ENCODE measurements at regions not wholly inside any gene's neighbourhood (a gene's known extent, or its start where the extent isn't known, plus 50 kb on each side); places are given as distances from the start of the nearest gene placed in this dataset.
"Not testable (repeated sequence)": the region's sequence is repeated elsewhere in the genome, so short reads cannot be mapped to it uniquely, and the experiment has no call there.

GRCh38 chr2:2787301-2787907 lies 456.3 kb upstream of the MYT1L start:
- ATAC-seq, result no peak

DNA sequence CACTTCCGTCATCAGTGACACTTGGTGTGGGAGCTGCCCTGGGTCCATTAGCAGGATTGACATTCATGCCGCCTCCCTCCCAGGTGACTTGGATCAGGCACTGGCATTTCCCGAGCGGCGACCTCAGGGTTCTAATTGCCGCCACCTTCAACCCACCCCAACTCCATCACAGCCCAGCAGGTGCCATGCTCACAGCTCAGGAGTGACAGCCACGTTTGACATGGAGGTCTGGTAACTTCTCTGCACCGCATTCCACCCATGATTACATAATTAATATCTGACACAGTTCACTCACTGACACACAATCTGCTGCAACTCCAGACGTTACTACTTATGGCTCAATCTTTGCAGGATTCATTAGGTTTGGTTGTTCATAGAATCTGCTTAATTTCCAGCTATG lies 450.9 kb upstream of the MYT1L start:
- ATAC-seq, result no peak

DNA sequence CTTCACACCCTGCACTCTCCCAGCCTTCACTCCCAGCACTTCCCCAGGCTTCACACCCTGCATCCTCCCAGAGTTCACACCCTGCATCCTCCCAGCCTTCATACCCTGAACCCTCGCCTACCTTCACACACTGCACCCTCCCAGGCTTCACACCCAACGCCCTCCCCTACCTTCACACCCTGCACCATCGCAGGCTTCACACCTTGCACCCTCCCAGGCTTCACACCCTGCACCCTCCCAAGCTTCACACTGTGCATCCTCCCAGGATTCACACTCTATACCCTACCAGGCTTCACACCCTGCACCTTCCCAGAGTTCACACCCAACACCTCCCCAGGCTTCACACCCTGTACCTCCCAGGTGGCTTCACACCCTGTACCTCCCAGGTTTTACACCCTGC lies 448.7 kb upstream of the MYT1L start:
- no peak for ATAC-seq

DNA sequence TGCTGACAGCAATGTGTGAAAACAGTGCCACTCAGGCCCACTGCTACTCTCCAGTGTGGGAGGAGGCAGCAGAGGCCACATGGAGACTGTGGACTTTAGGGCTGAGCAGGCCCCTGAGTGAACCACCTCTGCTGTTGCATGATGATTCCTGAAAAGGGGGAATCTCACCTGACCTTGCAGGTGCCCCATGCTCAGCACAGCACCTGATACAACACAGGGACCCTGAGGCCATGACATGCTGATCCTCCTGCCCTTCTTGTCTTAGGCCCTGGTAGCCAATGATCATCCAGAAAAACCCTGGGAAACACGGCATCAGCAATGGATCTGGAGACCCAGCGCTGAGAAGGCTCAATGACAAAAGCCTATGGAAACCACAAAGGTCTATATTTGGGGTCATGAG lies 446.8 kb upstream of the MYT1L start:
- ATAC-seq, result no peak

GRCh38 chr2:2777213-2777612 lies 446.1 kb upstream of the MYT1L start:
- no peak for ATAC-seq

DNA sequence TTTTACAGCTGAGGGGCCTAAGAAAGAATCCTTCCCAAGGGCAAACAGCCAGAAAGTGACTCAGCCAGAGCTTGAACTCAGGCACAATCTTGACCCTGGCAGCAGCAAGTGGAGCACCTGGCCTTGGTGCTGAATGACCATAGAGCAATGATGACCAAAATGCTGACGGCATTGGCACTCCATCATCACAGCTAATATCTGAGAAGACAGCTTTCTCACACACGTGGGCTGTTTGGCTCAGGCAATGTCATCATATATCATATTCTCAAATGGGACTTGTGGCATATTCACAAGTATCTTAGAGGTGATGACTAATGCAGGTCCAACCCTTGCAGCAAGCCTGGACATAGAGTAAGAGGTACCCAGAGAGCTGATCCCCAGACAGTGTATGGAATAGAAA lies 443.9 kb upstream of the MYT1L start:
- ATAC-seq, result no peak

DNA sequence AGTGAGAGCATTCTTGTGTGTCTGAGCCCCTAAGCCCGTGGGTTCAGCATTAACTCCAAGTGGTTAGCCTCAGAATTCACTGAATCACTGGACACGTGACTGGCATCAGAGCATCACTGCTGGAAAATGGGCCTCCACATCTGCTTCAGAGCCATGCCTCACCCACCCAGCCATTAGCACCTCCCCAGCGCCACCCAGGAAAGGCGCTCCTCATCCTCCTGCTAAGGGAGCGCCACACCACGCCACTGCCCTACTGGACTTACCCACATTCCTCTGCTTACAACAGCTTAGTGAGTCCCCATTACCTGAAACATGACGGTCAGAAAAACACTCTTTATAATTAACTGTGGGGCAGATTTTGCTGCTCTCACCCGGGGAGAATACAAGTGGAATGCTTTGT lies 442.6 kb upstream of the MYT1L start:
- ATAC-seq, result no peak

DNA sequence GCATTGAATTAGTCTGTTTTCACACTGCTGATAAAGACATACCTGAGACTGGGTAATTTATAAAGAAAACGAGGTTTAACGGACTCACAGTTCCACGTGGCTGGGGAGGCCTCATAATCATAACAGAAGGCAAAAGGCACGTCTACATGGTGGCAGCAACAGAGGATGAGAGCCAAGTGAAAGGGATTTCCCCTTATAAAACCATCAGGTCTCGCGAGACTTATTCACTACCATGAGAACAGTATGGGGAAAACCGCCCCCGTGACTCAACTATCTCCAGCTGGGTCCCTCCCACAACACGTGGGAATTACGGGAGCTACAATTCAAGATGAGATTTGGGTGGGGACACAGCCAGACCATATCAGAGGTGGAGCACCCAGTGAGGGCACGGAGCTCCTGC lies 442.0 kb upstream of the MYT1L start:
- not testable (repeated sequence) for ATAC-seq

DNA sequence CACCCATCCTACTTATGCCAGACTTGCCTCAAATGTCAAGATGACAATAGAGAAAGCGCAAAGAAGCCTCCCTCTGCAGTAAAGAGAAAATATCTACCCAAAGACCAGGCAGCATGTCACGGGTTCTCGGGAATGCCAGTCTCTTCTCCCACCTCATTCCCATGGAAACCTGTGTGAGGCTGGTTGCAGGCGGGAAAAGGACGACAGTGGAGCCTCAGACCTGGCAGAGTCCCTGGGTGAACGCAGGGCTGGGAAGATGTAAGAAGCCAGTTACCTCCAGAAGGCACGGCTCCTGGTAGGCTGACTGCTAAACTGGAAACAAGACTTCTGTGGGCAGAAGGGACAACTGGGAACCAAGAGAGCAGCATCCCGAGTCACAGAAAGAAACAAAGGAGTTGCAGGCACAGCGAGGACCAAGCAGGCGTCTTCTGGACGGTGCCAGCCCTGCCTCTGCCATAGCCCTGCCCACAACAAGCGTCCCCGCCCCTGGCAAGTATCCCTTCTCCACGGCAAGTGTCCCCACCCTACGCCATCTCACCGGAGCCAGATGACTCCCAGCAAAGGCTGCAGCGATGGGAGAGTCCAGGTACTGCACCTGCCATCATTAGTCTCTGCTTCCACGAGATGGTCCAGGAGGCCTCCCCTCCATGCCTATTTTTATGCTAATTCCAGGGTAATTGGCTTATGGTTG lies 440.8 kb upstream of the MYT1L start:
- no peak for ATAC-seq

DNA sequence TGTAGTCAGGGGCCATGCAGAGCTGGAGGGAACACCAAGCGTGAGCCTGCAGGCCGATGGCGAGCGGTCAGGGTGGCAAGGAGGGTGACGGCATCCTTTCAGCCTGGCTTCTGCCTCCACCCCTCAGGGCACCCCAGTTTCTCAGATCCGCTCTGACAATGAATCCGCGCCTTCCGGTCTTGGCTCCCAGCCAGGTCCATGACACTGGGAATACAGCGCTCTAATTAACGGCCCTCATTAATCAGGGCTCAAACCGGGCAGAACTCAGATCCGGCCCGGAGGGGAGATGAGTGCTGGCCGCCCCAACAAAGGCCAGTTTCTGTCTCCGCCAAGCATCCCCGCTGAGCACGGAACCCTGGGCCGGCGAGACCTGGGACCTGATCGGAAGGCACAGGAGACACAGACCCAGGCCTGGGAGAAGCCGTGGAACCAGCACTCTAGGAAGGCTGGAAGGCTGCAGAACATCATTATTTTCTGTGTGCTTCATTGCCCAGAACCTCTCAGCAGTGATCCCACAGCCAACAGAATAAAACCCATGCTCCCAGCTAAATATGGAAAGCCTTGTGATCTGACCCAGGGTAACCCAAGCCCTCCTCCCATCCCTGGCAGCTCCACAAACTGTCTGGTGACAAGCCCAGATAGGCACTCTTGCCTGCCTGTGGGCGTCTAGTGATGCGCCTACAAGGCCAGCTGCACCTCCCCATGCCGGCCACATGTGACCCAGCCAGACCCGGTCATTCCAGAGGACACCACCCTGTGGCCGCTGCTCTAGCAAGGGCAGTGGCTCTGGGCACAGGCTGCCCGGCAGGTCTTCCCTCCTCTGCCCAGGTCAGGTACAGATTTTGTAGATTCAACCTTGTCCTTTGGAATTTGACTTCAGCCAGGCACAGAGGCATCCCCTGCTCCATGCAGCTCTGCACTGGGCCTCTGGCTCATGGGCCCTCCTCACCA lies 438.7 kb upstream of the MYT1L start:
- ATAC-seq, result no peak

- ATAC-seq, result no peak
Measured at GRCh38 chr2:2768476-2768875, 437.4 kb upstream of the MYT1L start.

DNA sequence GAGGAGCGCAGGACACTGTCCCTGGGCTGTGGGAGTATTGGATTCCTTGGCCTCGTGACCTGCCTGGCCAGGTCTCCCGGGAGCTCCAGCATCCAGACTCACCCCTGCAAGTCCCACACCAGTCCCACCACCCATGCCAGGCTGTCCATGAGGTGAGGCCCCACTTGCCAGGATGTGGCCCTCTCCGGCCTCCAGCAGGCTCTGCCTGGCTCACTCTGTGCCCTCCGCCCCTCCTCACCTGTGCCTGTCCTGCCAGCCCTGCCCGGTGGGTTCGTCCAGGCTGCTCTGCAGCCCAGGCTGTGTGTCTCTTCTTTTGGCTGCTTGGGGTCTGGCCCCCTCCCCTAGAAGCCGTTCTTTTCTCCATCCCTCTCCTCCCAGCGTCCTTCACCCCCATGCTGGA lies 436.8 kb upstream of the MYT1L start:
- no peak for ATAC-seq

DNA sequence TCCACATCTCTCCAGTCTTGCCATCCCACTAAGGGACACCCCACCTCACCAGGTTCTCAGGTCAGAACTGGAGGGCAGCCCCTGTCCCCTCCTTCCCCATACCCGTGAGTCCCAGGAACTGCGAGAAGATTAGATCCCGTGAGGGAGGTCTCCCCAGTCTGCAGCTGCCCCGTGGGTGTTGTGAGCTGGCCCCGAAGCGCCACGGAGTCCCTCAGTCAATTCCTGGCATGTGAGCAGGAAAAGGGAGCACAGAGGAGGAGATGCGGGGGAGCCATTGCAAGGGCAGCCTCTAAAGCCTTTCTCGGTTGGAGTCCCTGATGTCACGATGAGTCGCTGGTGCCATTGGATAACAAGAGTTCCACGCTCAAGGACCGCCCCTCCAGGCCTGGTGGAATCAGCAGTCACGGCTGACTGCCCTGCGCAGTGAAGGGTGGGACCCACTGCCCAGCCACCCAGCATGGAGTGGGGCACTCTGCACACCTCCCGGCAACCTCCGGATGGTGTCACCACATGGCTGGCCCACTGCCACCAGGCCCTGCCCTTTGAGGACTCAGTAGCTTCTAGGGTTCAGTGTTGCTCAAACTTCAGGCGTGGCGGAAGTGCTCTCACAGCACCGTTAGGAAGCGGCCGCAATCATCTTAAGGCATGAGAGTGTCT lies 434.9 kb upstream of the MYT1L start:
- no peak for ATAC-seq

- no peak for ATAC-seq
Measured at GRCh38 chr2:2765176-2765800, 434.2 kb upstream of the MYT1L start.

- no peak for ATAC-seq
Measured at GRCh38 chr2:2764739-2765138, 433.7 kb upstream of the MYT1L start.

DNA sequence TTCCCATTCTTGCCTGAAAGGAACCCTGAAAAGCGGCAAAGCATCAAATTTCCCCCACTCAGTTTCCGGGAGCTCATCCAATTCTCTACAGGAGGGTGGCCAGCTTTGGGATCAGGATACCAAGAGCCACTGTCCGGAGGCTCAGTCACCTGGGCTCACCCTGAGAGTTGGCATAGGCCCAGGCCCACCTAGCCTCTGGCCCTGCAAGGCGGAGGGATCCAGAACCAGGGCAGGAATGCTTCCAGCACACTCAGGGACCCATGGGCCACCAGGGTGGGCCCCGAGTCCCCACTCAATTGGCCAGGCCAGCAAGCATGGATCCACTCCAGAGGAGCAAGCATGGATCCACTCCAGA lies 432.9 kb upstream of the MYT1L start:
- no peak for ATAC-seq

DNA sequence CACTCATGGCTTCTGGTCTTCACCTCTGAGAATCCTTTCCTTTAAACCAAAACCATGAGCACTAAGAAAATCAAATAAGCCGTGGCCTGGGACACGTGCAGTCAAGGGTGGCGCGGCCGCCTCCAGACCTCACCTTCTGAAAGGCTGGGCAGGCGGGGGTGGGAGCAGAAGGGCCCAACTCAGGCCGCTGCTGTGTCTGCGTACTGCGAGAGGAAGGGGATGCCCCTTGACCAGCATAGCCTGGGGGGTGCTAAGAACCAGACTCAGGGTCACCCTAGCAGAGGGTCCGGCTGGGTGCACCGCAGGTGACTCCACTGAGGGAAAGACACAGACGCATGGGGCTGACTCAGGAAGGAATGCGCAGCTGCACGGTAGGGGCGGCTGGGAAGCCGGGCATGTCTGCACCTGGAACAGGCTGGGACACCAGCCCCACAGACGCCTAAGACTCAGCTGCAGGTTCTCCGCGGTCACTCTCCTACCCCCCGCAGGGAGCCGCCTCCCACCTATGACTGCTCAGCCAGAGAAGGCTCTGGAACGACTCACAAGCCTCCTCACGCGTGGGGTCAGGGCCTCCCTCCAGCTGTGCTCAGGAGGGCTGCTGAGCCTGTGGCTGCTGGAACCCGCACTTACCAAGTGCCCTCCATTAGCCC lies 432.4 kb upstream of the MYT1L start:
- no peak for ATAC-seq

DNA sequence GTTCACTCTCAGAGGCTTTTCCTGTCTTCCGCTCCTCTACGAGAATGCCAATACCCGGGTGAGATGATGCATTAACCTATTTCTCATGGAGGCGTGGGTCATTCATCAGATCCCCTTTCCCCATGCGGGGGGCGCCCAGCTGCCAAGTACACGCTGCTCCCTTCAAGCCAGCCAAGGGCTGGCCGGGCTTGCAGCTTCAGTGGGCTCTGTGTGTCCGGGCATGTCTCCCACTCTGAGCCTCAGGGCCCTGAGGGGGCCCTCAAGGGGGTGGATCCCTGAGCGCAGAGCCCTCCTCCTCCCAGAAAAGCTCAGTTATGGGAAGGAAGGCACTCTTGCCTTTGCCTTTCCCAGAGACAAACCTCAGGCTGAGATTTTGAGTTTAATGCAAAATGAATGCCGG lies 431.8 kb upstream of the MYT1L start:
- ATAC-seq, result no peak

DNA sequence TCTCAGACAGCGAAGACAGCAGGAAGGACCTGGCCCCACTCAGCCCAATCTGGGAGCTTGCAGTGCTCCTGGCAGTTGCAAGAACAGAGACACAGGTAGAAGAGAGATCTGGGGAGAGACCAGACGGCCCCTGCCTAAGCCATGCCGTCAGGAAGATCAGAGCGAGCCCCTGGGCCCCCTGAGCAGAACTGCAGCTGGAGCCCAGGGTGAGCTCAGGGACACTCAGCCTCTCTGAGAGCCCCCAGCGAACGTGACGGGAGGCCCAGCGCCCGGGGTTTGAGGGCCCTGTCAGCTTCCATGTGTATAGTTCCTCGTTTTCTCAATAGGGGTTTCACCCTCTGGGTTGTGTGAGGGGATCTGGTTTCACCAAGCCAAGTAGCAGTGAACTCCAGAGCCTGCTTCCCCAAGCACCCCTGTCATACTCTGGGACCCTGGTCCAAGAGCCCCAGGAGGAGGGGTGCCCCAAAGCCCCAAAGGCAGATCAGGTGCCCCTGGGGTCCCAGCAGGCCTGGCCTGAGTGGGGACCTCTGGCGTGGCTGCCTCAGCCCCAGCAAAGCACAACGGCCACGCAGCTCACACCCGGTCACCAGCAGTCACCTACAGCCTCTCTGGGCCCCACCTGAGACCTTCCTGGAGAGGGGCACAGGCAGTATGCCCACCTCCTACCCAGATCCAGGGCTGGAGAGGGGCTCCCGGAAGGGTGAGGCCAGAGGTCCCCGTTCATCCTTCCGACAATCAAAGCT lies 431.3 kb upstream of the MYT1L start:
- no peak for ATAC-seq

DNA sequence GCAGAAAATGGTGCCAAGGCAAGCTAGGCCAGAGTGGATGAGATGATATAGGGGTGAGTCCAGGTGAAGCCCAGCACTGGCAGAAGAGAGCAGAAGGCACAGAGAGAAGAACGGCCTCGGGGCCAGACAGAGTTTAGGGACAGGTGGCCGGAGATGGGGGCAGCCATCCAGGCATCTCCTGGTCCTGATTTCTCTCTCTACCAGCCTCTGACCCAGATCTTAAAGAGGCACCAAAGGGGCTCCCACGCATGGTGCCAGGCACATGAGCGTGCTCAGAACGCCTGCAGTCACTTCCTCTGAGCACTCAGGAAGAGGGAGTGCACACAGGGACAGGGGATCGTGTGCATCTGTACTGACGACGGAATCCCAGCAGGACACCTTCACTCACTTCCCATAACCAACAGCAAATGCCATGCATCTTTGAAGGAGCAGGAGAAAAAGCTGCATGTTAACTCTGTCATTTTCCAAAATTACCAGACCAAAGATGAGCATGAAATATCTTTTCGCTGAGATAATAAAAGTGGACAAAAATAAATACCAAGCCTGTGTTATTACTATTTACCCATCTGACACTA lies 427.8 kb upstream of the MYT1L start:
- ATAC-seq, result no peak

GRCh38 chr2:2757764-2758163 lies 426.7 kb upstream of the MYT1L start:
- ATAC-seq, result no peak
